ENCODE measurements at regions not wholly inside any gene's neighbourhood (a gene's known extent, or its start where the extent isn't known, plus 50 kb on each side); places are given as distances from the start of the nearest gene placed in this dataset.

- Histone ChIP-seq H3K4me1 (no peaks in the 10 kb centered on the region), H3K4me3 (no peak overlapping the region), H3K9me3 (no peaks in the 10 kb centered on the region), H3K27me3 (no peaks in the 10 kb centered on the region), H3K36me3 (no peaks in the 10 kb centered on the region), H3K27ac (no peak overlapping the region)
- in situ Hi-C loops (cut with MboI; ENCODE audit: low pct_ligation_motif_present in 1 of 4, low pct_unique_long_range_greater_than_20kb in 1 of 4, low sequenced_read_pairs in 3 of 4) (no loop called here), intact Hi-C loops (cut with DNase I; ENCODE audit: low total_unique reads) (no loop called here)
- no peak for DNase-seq
- WGBS, 2 donors (ENCODE audit: low coverage in 1 of 2): 42 to 61% methylated on average over 8 to 13 of the region's 13 CpGs
- TF ChIP-seq POLR2A (IDR thresholded peaks at IDR 0.05) (no peak), POLR2AphosphoS5 (IDR thresholded peaks at IDR 0.05) (no peak), EP300 (IDR thresholded peaks at IDR 0.05; ENCODE audit: low read depth) (no peak), CTCF (IDR thresholded peaks at IDR 0.05) (no peak)
Measured at GRCh38 chr16:16992975-16993765, 477.6 kb downstream of the XYLT1 start.

GRCh38 chr16:16994831-16995230, 475.9 kb downstream of the XYLT1 start:
- TF ChIP-seq POLR2AphosphoS5 (IDR thresholded peaks at IDR 0.05) (no peak), CTCF (IDR thresholded peaks at IDR 0.05) (no peak), EP300 (IDR thresholded peaks at IDR 0.05; ENCODE audit: low read depth) (no peak), POLR2A (IDR thresholded peaks at IDR 0.05) (no peak)
- H3K4me1 ChIP-seq: no peaks in the 10 kb centered on the region
- no peak for DNase-seq
- intact Hi-C loops (cut with DNase I; ENCODE audit: low total_unique reads) (no loop called here), in situ Hi-C loops (cut with MboI; ENCODE audit: low pct_ligation_motif_present in 1 of 4, low pct_unique_long_range_greater_than_20kb in 1 of 4, low sequenced_read_pairs in 3 of 4) (no loop called here)
- H3K36me3 ChIP-seq: no peaks in the 10 kb centered on the region
- H3K9me3 ChIP-seq: no peaks in the 10 kb centered on the region
- no peak overlapping the region for H3K4me3 ChIP-seq
- no peaks in the 10 kb centered on the region for H3K27me3 ChIP-seq
- H3K27ac ChIP-seq: no peak overlapping the region
- 86 to 100% methylated on average over 1 to 5 of the region's 5 CpGs for WGBS, 2 donors (ENCODE audit: low coverage in 1 of 2)

- Histone ChIP-seq H3K4me3 (no peak overlapping the region), H3K27me3 (no peaks in the 10 kb centered on the region), H3K36me3 (no peaks in the 10 kb centered on the region), H3K27ac (no peak overlapping the region), H3K4me1 (no peaks in the 10 kb centered on the region), H3K9me3 (no peaks in the 10 kb centered on the region)
- TF ChIP-seq CTCF (IDR thresholded peaks at IDR 0.05): no peak
- no peak for TF ChIP-seq EP300 (IDR thresholded peaks at IDR 0.05; ENCODE audit: low read depth)
- 72% methylated on average over 3 of the region's 3 CpGs; no CpG with 5 or more reads in 1 of the 2 donors for WGBS, 2 donors (ENCODE audit: low coverage in 1 of 2)
- in situ Hi-C loops (cut with MboI; ENCODE audit: low pct_ligation_motif_present in 1 of 4, low pct_unique_long_range_greater_than_20kb in 1 of 4, low sequenced_read_pairs in 3 of 4): no loop called here
- intact Hi-C loops (cut with DNase I; ENCODE audit: low total_unique reads): no loop called here
- DNase-seq: no peak
Measured at GRCh38 chr16:16996827-16997226, 473.9 kb downstream of the XYLT1 start.

DNA sequence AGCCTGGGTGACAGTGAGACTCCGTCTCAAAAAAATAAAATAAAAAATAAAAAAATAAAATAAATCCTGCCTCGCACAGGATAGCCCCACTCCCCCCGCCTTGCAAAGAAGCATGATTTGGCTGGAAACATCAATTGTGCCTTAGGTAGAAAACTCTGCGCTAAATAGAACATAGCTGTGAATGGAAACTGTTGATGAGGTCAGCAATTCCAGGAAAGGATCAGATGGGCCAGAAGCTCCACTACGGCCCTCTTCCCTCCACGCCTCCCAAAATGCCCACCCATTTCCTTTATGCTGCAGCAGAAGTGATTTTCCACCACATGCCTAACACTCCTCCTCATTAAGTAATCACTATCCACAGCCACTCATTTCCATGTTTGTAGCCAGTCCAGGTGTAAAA, 473.4 kb downstream of the XYLT1 start:
- no peak overlapping the region for H3K27ac ChIP-seq
- no peaks in the 10 kb centered on the region for H3K36me3 ChIP-seq
- TF ChIP-seq POLR2AphosphoS5 (IDR thresholded peaks at IDR 0.05): no peak
- no peak for TF ChIP-seq CTCF (IDR thresholded peaks at IDR 0.05)
- no peak for TF ChIP-seq EP300 (IDR thresholded peaks at IDR 0.05; ENCODE audit: low read depth)
- TF ChIP-seq POLR2A (IDR thresholded peaks at IDR 0.05): no peak
- DNase-seq: no peak
- H3K4me3 ChIP-seq: no peak overlapping the region
- WGBS, 2 donors (ENCODE audit: low coverage in 1 of 2): 80 to 88% methylated on average over 1 to 6 of the region's 6 CpGs
- H3K9me3 ChIP-seq: no peaks in the 10 kb centered on the region
- no peaks in the 10 kb centered on the region for H3K27me3 ChIP-seq
- intact Hi-C loops (cut with DNase I; ENCODE audit: low total_unique reads) (no loop called here), in situ Hi-C loops (cut with MboI; ENCODE audit: low pct_ligation_motif_present in 1 of 4, low pct_unique_long_range_greater_than_20kb in 1 of 4, low sequenced_read_pairs in 3 of 4) (no loop called here)
- H3K4me1 ChIP-seq: no peaks in the 10 kb centered on the region
